Upper lobe of left lung (tissue), 6 donors: ENCODE measurements at regions not wholly inside any gene's neighbourhood (a gene's known extent, or its start where the extent isn't known, plus 50 kb on each side); places are given as distances from the start of the nearest gene placed in this dataset.
"Not testable (repeated sequence)": the region's sequence is repeated elsewhere in the genome, so short reads cannot be mapped to it uniquely, and the experiment has no call there.

Source experiments
- ATAC-seq, 2 donors: fragments of 200-7000 bp; cut with Tn5 transposase; one replicate each; pipeline ENCODE4 v1.9.1; 2022; ENCODE audit warnings: mild to moderate bottlenecking in 2 of 2, moderate library complexity in 2 of 2; ENCODE audit not compliant: low FRiP score in 2 of 2
- DNase-seq, 2 donors: peaks; one replicate each; pipeline ENCODE4 v3.0.0-alpha.2; 2019 to 2020
- H3K27ac ChIP-seq, 4 donors: fragments of 200-600 bp; sonication (generic); one replicate each; pipeline ENCODE4 v1.5.1; 2016 to 2019
- H3K27me3 ChIP-seq, 4 donors: fragments of 200-600 bp; sonication (generic); one replicate each; pipeline ENCODE4 v1.5.1; 2017 to 2019
- H3K36me3 ChIP-seq, 4 donors: fragments of 200-600 bp; sonication (generic); one replicate each; pipeline ENCODE4 v1.5.1; 2016 to 2019
- H3K4me1 ChIP-seq, 4 donors: fragments of 200-600 bp; sonication (generic); one replicate each; pipeline ENCODE4 v1.5.1; 2018 to 2019
- H3K4me3 ChIP-seq, 4 donors: fragments of 200-600 bp; sonication (generic); one replicate each; pipeline ENCODE4 v1.5.1; 2017 to 2019; ENCODE audit warnings: mild to moderate bottlenecking in 2 of 4, moderate library complexity in 1 of 4
- H3K9me3 ChIP-seq, 4 donors: fragments of 200-600 bp; sonication (generic); one replicate each; pipeline ENCODE4 v1.5.1; 2018 to 2019
- CTCF ChIP-seq, 6 experiments: fragments of 450-650 bp in 4 of 6; fragments of 200-600 bp in 2 of 6; sonication (generic) in 2 of 6; IDR thresholded peaks; one replicate each; pipeline ENCODE4 v1.5.1; 2016 to 2019; ENCODE audit warnings: antibody characterized with exemption in 6 of 6
- EP300 ChIP-seq, 4 donors: sonication (generic); formaldehyde crosslinking; IDR thresholded peaks; one replicate each; pipeline ENCODE4 v1.5.1; 2017; ENCODE audit warnings: antibody characterized with exemption in 4 of 4, control low read depth in 2 of 4
- POLR2A ChIP-seq, 4 donors: fragments of 450-650 bp; IDR thresholded peaks; one replicate each; pipeline ENCODE4 v1.5.1; 2016 to 2017; ENCODE audit warnings: antibody characterized with exemption in 4 of 4, mild to moderate bottlenecking in 2 of 4
- POLR2AphosphoS5 ChIP-seq, 2 donors: sonication (generic); formaldehyde crosslinking; IDR thresholded peaks; one replicate each; pipeline ENCODE4 v1.5.1; 2017; ENCODE audit warnings: antibody characterized with exemption in 2 of 2
- WGBS, 2 donors: methylation state at CpG; one replicate each; pipeline ENCODE4 v1.1.5; 2017 to 2018; 5-methylcytosine and 5-hydroxymethylcytosine counted together
- donor health status: DM: no; HTN: no; CAD: no; lungs with moderate emphysema.
- donor health status: DM: no; HTN: yes; CAD: no; lungs with severe emphysema.

- 71 to 72% methylated on average over 6 of the region's 6 CpGs for WGBS, 2 donors
- TF ChIP-seq POLR2A (IDR thresholded peaks at IDR 0.05) (no peak), CTCF (IDR thresholded peaks at IDR 0.05) (no peak), EP300 (IDR thresholded peaks at IDR 0.05) (no peak), POLR2AphosphoS5 (IDR thresholded peaks at IDR 0.05) (no peak)
- H3K36me3 ChIP-seq = no peaks in the 10 kb centered on the region
- H3K9me3 ChIP-seq = no peaks in the 10 kb centered on the region
- no peak overlapping the region for H3K27ac ChIP-seq
- H3K27me3 ChIP-seq = no peaks in the 10 kb centered on the region
- DNase-seq (no peak), ATAC-seq (no peak)
- H3K4me3 ChIP-seq = no peak overlapping the region
- no peaks in the 10 kb centered on the region for H3K4me1 ChIP-seq
These were observed 291.6 kb upstream of the CELF2 start for GRCh38 chr10:10726101-10726500.

- not testable (repeated sequence) for DNase-seq, H3K4me1 ChIP-seq, H3K9me3 ChIP-seq, ATAC-seq, H3K27ac ChIP-seq, H3K27me3 ChIP-seq, H3K4me3 ChIP-seq, H3K36me3 ChIP-seq
- WGBS, 2 donors = 95% methylated on average over 14 of the region's 14 CpGs
These were observed 290.3 kb upstream of the CELF2 start for GRCh38 chr10:10727411-10727810.

- Histone ChIP-seq H3K27ac (no peak overlapping the region), H3K27me3 (no peaks in the 10 kb centered on the region), H3K9me3 (no peaks in the 10 kb centered on the region), H3K4me3 (no peak overlapping the region), H3K36me3 (no peaks in the 10 kb centered on the region), H3K4me1 (no peaks in the 10 kb centered on the region)
- 85 to 91% methylated on average over 5 of the region's 5 CpGs for WGBS, 2 donors
- no peak for DNase-seq
- TF ChIP-seq EP300 (IDR thresholded peaks at IDR 0.05) = no peak
- TF ChIP-seq POLR2A (IDR thresholded peaks at IDR 0.05) = no peak
- TF ChIP-seq CTCF (IDR thresholded peaks at IDR 0.05) = no peak
- TF ChIP-seq POLR2AphosphoS5 (IDR thresholded peaks at IDR 0.05) = no peak
- ATAC-seq = no peak
These were observed 289.9 kb upstream of the CELF2 start for GRCh38 chr10:10727812-10728211.

GRCh38 chr10:10730471-10731043, 287.1 kb upstream of the CELF2 start:
- WGBS, 2 donors = 87 to 95% methylated on average over 5 of the region's 5 CpGs
- ATAC-seq = no peak

GRCh38 chr10:10731366-10731765, 286.3 kb upstream of the CELF2 start:
- 83 to 90% methylated on average over 2 of the region's 2 CpGs for WGBS, 2 donors
- no peak for TF ChIP-seq EP300 (IDR thresholded peaks at IDR 0.05)
- TF ChIP-seq POLR2AphosphoS5 (IDR thresholded peaks at IDR 0.05) = no peak
- TF ChIP-seq CTCF (IDR thresholded peaks at IDR 0.05) = no peak
- TF ChIP-seq POLR2A (IDR thresholded peaks at IDR 0.05) = no peak
- ATAC-seq (no peak), DNase-seq (no peak)
- no peaks in the 10 kb centered on the region for H3K9me3 ChIP-seq
- H3K27ac ChIP-seq = no peak overlapping the region
- no peak overlapping the region for H3K4me3 ChIP-seq
- no peaks in the 10 kb centered on the region for H3K36me3 ChIP-seq
- no peaks in the 10 kb centered on the region for H3K27me3 ChIP-seq
- H3K4me1 ChIP-seq = peaks cover 0 to 7% (median 2%) of the 10 kb centered on the region in 4 donors

More at GRCh38 chr10:10730471-10731043, 287.1 kb upstream of the CELF2 start:
- H3K4me3 ChIP-seq = no peak overlapping the region
- no peaks in the 10 kb centered on the region for H3K9me3 ChIP-seq
- no peaks in the 10 kb centered on the region for H3K27me3 ChIP-seq
- H3K36me3 ChIP-seq = no peaks in the 10 kb centered on the region
- no peak overlapping the region for H3K27ac ChIP-seq
- TF ChIP-seq CTCF (IDR thresholded peaks at IDR 0.05) (no peak), EP300 (IDR thresholded peaks at IDR 0.05) (no peak), POLR2AphosphoS5 (IDR thresholded peaks at IDR 0.05) (no peak), POLR2A (IDR thresholded peaks at IDR 0.05) (no peak)
- peaks cover 0 to 7% (median 2%) of the 10 kb centered on the region in 4 donors for H3K4me1 ChIP-seq
- DNase-seq = no peak
